HG03060 (cell line): ENCODE measurements at regions not wholly inside any gene's neighbourhood (a gene's known extent, or its start where the extent isn't known, plus 50 kb on each side); places are given as distances from the start of the nearest gene placed in this dataset.

Experiments used
- ATAC-seq: cut with Tn5 transposase; IDR thresholded peaks from one replicate; pipeline ENCODE4 v1.9.1; 2021; ENCODE audit warnings: low read depth, moderate number of reproducible peaks; ENCODE audit not compliant: unreplicated experiment

DNA sequence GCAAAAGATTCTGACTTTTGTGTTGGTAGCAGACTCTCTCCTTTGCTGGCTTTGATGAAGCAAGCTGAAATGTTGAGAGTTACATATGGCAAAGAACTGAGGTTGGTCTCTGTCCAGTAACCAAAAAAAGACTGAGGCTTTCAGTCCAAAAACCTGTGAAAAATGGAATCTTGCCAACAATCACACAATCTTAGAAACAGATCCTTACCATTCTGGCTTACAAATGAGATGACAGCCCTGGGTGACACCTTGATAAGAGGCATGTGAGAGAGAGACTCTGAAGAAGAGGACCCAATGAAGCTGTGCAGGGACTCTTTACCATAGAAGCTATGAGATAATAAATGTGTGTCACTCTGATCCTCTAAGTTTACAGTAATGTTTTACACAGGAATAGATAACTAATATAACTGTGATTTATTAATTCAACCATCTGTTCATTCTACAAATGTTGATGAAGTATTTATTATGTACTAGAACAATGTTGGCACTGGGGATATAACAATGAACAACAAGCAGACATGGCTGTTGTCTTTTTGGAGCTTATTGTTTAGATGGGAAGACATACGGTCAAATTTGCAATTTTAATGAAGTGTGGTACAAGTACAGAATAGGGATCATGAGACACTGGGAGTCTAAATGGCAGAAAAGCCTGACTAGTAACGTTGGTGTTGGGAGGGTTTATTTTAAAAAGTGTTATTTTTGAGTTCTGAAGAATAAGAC lies 251.0 kb downstream of the OLFM3 start:
- ATAC-seq = no peak

GRCh38 chr1:101748077-101748476 lies 248.6 kb downstream of the OLFM3 start:
- ATAC-seq = no peak
